ENCODE measurements at regions not wholly inside any gene's neighbourhood (a gene's known extent, or its start where the extent isn't known, plus 50 kb on each side); places are given as distances from the start of the nearest gene placed in this dataset.

DNA sequence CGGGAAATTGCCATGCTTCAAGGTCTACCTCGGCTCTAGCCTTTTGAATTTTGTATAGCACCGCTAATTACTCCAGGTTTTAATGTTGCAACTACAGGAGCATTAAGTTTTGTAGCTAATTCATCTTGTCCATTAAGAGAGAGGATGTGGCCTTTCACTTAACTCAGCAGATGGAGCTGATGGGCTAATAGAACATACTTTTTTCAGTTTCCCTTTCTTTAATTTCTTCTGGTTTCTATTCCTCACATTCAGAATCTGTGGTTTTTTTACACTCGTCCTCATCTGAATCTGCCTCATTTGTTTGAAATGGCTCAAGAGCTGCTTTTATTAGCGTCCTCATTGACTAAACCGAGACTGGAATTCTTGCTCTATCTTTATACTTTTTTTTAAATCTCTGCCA is 2085.7 kb upstream of the C9orf72 start:
- no peak overlapping the region for H3K4me3 ChIP-seq
- no peak for DNase-seq
- H3K27me3 ChIP-seq = no peaks in the 10 kb centered on the region
- H3K27ac ChIP-seq = no peak overlapping the region
- WGBS, 3 donors = 84 to 86% (median 86%) methylated on average over 6 of the region's 6 CpGs
- intact Hi-C loops (cut with DNase I) = no loop called here
- H3K36me3 ChIP-seq = no peaks in the 10 kb centered on the region
- H3K9me3 ChIP-seq = no peaks in the 10 kb centered on the region
- no peaks in the 10 kb centered on the region for H3K4me1 ChIP-seq (ENCODE audit: insufficient read depth)
- no peak for TF ChIP-seq POLR2A (IDR thresholded peaks at IDR 0.05)
- TF ChIP-seq, protein P1, sequence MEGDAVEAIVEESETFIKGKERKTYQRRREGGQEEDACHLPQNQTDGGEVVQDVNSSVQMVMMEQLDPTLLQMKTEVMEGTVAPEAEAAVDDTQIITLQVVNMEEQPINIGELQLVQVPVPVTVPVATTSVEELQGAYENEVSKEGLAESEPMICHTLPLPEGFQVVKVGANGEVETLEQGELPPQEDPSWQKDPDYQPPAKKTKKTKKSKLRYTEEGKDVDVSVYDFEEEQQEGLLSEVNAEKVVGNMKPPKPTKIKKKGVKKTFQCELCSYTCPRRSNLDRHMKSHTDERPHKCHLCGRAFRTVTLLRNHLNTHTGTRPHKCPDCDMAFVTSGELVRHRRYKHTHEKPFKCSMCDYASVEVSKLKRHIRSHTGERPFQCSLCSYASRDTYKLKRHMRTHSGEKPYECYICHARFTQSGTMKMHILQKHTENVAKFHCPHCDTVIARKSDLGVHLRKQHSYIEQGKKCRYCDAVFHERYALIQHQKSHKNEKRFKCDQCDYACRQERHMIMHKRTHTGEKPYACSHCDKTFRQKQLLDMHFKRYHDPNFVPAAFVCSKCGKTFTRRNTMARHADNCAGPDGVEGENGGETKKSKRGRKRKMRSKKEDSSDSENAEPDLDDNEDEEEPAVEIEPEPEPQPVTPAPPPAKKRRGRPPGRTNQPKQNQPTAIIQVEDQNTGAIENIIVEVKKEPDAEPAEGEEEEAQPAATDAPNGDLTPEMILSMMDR (IDR thresholded peaks at IDR 0.05) = no peak
- TF ChIP-seq EP300 (IDR thresholded peaks at IDR 0.05) = no peak

DNA sequence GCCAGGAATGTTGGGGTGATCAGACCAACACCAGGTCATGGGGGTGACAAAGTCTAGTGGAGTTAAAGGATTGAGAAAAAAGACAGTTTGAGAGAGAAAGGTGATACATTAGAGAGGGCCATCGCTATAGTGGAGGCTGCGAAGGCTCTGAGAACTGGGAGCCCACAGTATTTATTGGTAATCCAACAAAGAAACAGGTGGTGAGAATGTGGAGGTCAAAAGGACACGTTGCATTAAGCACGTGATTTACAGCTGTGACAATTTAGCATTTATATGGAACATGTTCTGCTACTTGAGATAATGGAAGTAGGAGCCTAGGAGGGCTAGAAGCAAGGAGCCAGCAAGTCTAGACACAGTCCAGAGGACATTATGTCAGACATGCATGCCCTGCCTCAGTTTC is 2086.5 kb upstream of the C9orf72 start:
- WGBS, 3 donors = 64 to 74% (median 70%) methylated on average over 4 of the region's 4 CpGs
- no peaks in the 10 kb centered on the region for H3K27me3 ChIP-seq
- no peak for DNase-seq
- no peak overlapping the region for H3K4me3 ChIP-seq
- no peaks in the 10 kb centered on the region for H3K4me1 ChIP-seq (ENCODE audit: insufficient read depth)
- H3K36me3 ChIP-seq = no peaks in the 10 kb centered on the region
- TF ChIP-seq, protein P1 (IDR thresholded peaks at IDR 0.05) = no peak
- TF ChIP-seq EP300 (IDR thresholded peaks at IDR 0.05) (no peak), POLR2A (IDR thresholded peaks at IDR 0.05) (no peak)
- no peaks in the 10 kb centered on the region for H3K9me3 ChIP-seq
- intact Hi-C loops (cut with DNase I) = no loop called here
- no peak overlapping the region for H3K27ac ChIP-seq

DNA sequence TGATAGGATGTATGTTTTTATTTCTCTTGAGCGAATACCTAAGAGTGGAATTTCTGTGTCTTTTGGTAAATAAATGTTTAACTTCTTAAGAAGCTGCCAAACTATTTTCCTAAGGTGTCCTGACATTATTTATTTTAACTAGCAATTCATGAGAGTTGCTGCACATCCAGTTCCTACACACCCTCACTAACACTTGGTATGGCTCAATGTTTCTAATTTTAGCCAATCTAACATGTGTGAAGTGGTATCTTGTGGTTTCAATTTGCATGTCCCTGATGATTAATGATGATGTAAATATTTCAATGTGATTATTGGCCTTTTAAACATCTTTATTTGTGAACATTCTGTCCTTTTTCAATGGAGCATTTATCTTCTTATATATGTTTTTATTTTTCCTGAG is 2095.5 kb upstream of the C9orf72 start:
- H3K36me3 ChIP-seq = no peaks in the 10 kb centered on the region
- no peak for DNase-seq
- no peak overlapping the region for H3K4me3 ChIP-seq
- no peak overlapping the region for H3K27ac ChIP-seq
- H3K9me3 ChIP-seq = no peaks in the 10 kb centered on the region
- H3K4me1 ChIP-seq (ENCODE audit: insufficient read depth) = no peaks in the 10 kb centered on the region
- intact Hi-C loops (cut with DNase I) = no loop called here
- TF ChIP-seq EP300 (IDR thresholded peaks at IDR 0.05) (no peak), POLR2A (IDR thresholded peaks at IDR 0.05) (no peak)
- TF ChIP-seq, protein P1 (IDR thresholded peaks at IDR 0.05) = no peak
- H3K27me3 ChIP-seq = no peaks in the 10 kb centered on the region
- 7 to 47% (median 11%) methylated on average over 1 of the region's 1 CpG for WGBS, 3 donors

DNA sequence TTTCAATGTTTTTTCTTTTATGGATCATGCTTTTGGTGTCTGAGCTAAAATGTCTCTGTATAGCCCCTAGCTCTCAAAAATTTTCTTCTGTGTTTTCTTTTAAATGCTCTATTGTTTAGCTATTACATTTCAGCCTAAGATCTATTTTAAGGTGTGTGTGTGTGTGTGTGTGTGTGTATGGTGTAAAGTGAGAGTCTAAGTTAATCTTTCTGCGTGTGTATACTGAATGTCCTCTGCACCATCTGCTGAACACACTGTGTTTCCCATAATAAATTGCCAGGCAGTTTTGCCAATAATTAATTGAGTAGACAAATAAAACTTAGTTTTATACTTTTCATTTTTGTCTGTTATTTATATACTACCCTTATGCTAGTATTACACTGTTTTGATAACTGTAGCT is 2096.3 kb upstream of the C9orf72 start:
- Histone ChIP-seq H3K36me3 (no peaks in the 10 kb centered on the region), H3K27me3 (no peaks in the 10 kb centered on the region), H3K4me1 (ENCODE audit: insufficient read depth) (no peaks in the 10 kb centered on the region), H3K9me3 (no peaks in the 10 kb centered on the region), H3K27ac (no peak overlapping the region), H3K4me3 (no peak overlapping the region)
- 58 to 73% (median 64%) methylated on average over 1 of the region's 1 CpG for WGBS, 3 donors
- TF ChIP-seq, protein P1 (IDR thresholded peaks at IDR 0.05) = no peak
- TF ChIP-seq POLR2A (IDR thresholded peaks at IDR 0.05) (no peak), EP300 (IDR thresholded peaks at IDR 0.05) (no peak)
- no peak for DNase-seq
- intact Hi-C loops (cut with DNase I) = no loop called here

GRCh38 chr9:29685531-29685930 is 2112.2 kb upstream of the C9orf72 start:
- H3K27me3 ChIP-seq = no peaks in the 10 kb centered on the region
- H3K36me3 ChIP-seq = no peaks in the 10 kb centered on the region
- H3K9me3 ChIP-seq = no peaks in the 10 kb centered on the region
- DNase-seq = no peak
- intact Hi-C loops (cut with DNase I) = loop anchor here in 1 of 4 donors (10.0 kb wide), 1 partner anchor 61 kb away; no protein-coding TSS in a partner anchor
- TF ChIP-seq, protein P1 (IDR thresholded peaks at IDR 0.05) = no peak
- no peak for TF ChIP-seq EP300 (IDR thresholded peaks at IDR 0.05)
- TF ChIP-seq POLR2A (IDR thresholded peaks at IDR 0.05) = no peak
- no peak overlapping the region for H3K27ac ChIP-seq
- H3K4me3 ChIP-seq = no peak overlapping the region
- no peaks in the 10 kb centered on the region for H3K4me1 ChIP-seq (ENCODE audit: insufficient read depth)

All from ovary (tissue), 7 donors.